Activated naive CD8-positive, alpha-beta T cell treated with anti-CD3 and anti-CD28 coated beads, Interleukin-2, amount 10 ng/mL, durations not matched to agents 7 days and 5 days (primary cell): ENCODE measurements at regions not wholly inside any gene's neighbourhood (a gene's known extent, or its start where the extent isn't known, plus 50 kb on each side); places are given as distances from the start of the nearest gene placed in this dataset.
"Not testable (repeated sequence)": the region's sequence is repeated elsewhere in the genome, so short reads cannot be mapped to it uniquely, and the experiment has no call there.

Experiments
- ATAC-seq: fragments of 150-1000 bp; cut with Tn5 transposase; one replicate; pipeline ENCODE4 v1.10.0; 2021; ENCODE audit warnings: low read depth, moderate library complexity
- POLR2A ChIA-PET: fragments of 350-600 bp; sonication (Branson Sonifier 250); formaldehyde crosslinking; loops from one replicate; lab custom pipeline; 2021; ENCODE audit warnings: antibody characterized with exemption; lab: Charles Lee
- DNase-seq: peaks from one replicate; pipeline ENCODE4 v3.0.0; 2021
- H3K27ac Mint-ChIP-seq: one replicate; pipeline ENCODE4 v1.8.0; 2022; ENCODE audit warnings: mild to moderate bottlenecking, mixed read lengths
- H3K27me3 Mint-ChIP-seq: one replicate; pipeline ENCODE4 v1.8.0; 2022; ENCODE audit warnings: mild to moderate bottlenecking, moderate library complexity, mixed read lengths
- H3K36me3 Mint-ChIP-seq: one replicate; pipeline ENCODE4 v1.8.0; 2021; ENCODE audit warnings: mild to moderate bottlenecking, mixed read lengths
- H3K4me1 Mint-ChIP-seq: one replicate; pipeline ENCODE4 v1.8.0; 2021; ENCODE audit warnings: mixed read lengths
- H3K4me3 Mint-ChIP-seq: one replicate; pipeline ENCODE4 v1.8.0; 2022; ENCODE audit warnings: mild to moderate bottlenecking, moderate library complexity, mixed read lengths
- H3K9me3 Mint-ChIP-seq: one replicate; pipeline ENCODE4 v1.8.0; 2021; ENCODE audit warnings: mixed read lengths

DNA sequence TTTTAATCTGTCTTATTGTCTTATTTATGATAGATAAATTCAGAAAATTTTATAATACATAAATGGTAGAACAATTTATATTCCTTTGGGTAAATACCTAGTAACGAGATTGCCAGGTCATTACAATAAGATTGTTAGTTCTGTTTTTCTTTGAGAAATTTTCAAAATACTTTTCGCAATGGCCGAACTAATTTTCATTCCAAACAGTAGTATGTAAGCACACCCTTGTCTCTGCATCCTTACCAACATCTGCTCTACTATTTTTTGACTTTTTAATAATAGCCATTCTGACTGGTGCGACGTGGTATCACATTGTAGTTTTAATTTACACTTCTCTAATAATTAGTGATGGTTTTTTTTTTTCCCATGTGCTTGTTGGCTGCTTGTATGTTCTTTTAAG is 351.4 kb upstream of the LUZP2 start:
- Mint-ChIP-seq H3K4me1 (no peaks in the 10 kb centered on the region), H3K36me3 (no peaks in the 10 kb centered on the region), H3K27ac (no peak overlapping the region), H3K9me3 (peaks cover 3% of the 10 kb centered on the region), H3K27me3 (no peaks in the 10 kb centered on the region), H3K4me3 (no peak overlapping the region)
- no peak for DNase-seq
- ATAC-seq, result no peak
- POLR2A ChIA-PET, result no interaction called here

DNA sequence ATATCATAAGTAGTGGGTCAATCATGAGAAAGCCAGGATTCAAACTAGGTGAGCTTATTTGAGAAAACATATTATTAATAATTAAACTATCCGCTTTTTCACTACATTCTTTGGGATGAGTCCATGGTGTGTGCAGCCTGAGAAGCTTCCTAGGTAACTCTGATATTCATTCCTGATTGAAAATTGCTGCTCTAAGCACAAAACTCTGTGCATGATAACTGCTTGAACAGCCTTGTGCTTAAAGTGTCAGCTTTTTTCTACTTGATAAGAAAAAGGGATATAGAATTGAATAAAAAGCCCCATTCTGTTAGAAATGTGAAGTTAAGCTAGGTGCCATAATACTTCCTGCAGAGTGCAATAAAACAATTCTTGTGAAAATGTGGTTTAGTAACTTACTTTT is 343.5 kb upstream of the LUZP2 start:
- Mint-ChIP-seq H3K4me3 (no peak overlapping the region), H3K27me3 (no peaks in the 10 kb centered on the region), H3K4me1 (no peaks in the 10 kb centered on the region), H3K36me3 (no peaks in the 10 kb centered on the region), H3K27ac (no peak overlapping the region), H3K9me3 (peaks cover 7% of the 10 kb centered on the region)
- no peak for DNase-seq
- POLR2A ChIA-PET, result no interaction called here
- ATAC-seq, result no peak

DNA sequence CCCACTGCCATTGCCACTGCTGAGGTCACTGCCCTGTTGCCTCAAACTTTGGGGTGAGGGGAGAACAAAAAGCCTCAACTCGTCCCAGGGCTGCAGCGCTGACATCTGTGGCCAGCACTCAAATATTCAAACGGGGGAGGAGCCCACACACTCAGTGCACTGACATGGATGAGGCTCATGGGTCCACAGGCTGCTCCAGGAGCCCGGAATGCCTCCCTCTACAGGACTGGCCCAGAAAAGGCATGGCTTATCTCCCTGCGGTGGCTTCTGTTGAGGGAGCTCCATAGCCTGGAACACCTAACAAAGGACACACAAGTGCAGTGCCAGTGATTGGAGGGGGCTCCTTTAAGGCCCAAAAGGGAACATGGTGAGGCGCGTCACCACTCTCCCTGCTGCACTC is 341.1 kb upstream of the LUZP2 start:
- ATAC-seq, result no peak
- no peak overlapping the region for H3K4me3 Mint-ChIP-seq
- no peak for DNase-seq
- no peaks in the 10 kb centered on the region for H3K27me3 Mint-ChIP-seq
- H3K9me3 Mint-ChIP-seq, result peaks cover 2% of the 10 kb centered on the region
- POLR2A ChIA-PET, result no interaction called here
- no peak overlapping the region for H3K27ac Mint-ChIP-seq
- no peaks in the 10 kb centered on the region for H3K4me1 Mint-ChIP-seq
- no peaks in the 10 kb centered on the region for H3K36me3 Mint-ChIP-seq

- Mint-ChIP-seq H3K4me3 (no peak overlapping the region), H3K4me1 (no peaks in the 10 kb centered on the region), H3K27me3 (no peaks in the 10 kb centered on the region), H3K27ac (no peak overlapping the region), H3K36me3 (no peaks in the 10 kb centered on the region), H3K9me3 (peaks cover 4% of the 10 kb centered on the region)
- POLR2A ChIA-PET, result no interaction called here
- no peak for ATAC-seq
- DNase-seq, result no peak
Observed at GRCh38 chr11:24157316-24157715, 339.5 kb upstream of the LUZP2 start.

- H3K27ac Mint-ChIP-seq, result no peak overlapping the region
- H3K4me3 Mint-ChIP-seq, result no peak overlapping the region
- no peaks in the 10 kb centered on the region for H3K27me3 Mint-ChIP-seq
- H3K9me3 Mint-ChIP-seq, result peaks cover 4% of the 10 kb centered on the region
- ATAC-seq, result no peak
- H3K4me1 Mint-ChIP-seq, result no peaks in the 10 kb centered on the region
- no peak for DNase-seq
- H3K36me3 Mint-ChIP-seq, result no peaks in the 10 kb centered on the region
- POLR2A ChIA-PET, result no interaction called here
Observed at GRCh38 chr11:24161587-24161986, 335.3 kb upstream of the LUZP2 start.

- POLR2A ChIA-PET, result no interaction called here
- no peak for ATAC-seq
- no peak for DNase-seq
- H3K27ac Mint-ChIP-seq, result no peak overlapping the region
- H3K36me3 Mint-ChIP-seq, result no peaks in the 10 kb centered on the region
- H3K4me3 Mint-ChIP-seq, result no peak overlapping the region
- peaks cover 3% of the 10 kb centered on the region for H3K9me3 Mint-ChIP-seq
- no peaks in the 10 kb centered on the region for H3K27me3 Mint-ChIP-seq
- H3K4me1 Mint-ChIP-seq, result no peaks in the 10 kb centered on the region
Observed at GRCh38 chr11:24163146-24163545, 333.7 kb upstream of the LUZP2 start.

- POLR2A ChIA-PET, result no interaction called here
- DNase-seq, result no peak
- Mint-ChIP-seq H3K27ac (no peak overlapping the region), H3K36me3 (no peaks in the 10 kb centered on the region), H3K27me3 (no peaks in the 10 kb centered on the region), H3K4me3 (no peak overlapping the region), H3K4me1 (no peaks in the 10 kb centered on the region), H3K9me3 (peaks cover 3% of the 10 kb centered on the region)
- ATAC-seq, result no peak
Observed at GRCh38 chr11:24163841-24164240, 333.0 kb upstream of the LUZP2 start.

DNA sequence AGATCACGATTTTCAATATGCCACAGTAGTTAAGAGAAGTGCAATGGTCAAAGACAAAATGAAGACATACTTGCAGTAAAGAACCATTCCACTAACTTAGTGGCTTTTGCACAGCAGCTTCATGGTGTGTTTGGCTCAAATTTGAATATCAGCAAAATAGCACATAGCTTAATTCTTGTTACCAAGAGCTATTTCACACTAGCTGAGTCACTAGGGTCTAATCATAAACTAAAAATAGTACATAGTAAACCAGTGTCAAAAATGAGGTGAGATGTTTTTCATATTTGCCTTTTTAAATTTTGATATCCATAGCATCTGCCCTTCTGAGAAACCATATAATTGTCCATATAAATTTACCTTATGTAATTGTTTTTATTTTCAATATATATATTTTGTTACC is 325.0 kb upstream of the LUZP2 start:
- DNase-seq (no peak), ATAC-seq (no peak)
- POLR2A ChIA-PET, result no interaction called here
- Mint-ChIP-seq H3K4me3 (no peak overlapping the region), H3K4me1 (no peaks in the 10 kb centered on the region), H3K27me3 (no peaks in the 10 kb centered on the region), H3K27ac (no peak overlapping the region), H3K9me3 (no peaks in the 10 kb centered on the region), H3K36me3 (no peaks in the 10 kb centered on the region)

DNA sequence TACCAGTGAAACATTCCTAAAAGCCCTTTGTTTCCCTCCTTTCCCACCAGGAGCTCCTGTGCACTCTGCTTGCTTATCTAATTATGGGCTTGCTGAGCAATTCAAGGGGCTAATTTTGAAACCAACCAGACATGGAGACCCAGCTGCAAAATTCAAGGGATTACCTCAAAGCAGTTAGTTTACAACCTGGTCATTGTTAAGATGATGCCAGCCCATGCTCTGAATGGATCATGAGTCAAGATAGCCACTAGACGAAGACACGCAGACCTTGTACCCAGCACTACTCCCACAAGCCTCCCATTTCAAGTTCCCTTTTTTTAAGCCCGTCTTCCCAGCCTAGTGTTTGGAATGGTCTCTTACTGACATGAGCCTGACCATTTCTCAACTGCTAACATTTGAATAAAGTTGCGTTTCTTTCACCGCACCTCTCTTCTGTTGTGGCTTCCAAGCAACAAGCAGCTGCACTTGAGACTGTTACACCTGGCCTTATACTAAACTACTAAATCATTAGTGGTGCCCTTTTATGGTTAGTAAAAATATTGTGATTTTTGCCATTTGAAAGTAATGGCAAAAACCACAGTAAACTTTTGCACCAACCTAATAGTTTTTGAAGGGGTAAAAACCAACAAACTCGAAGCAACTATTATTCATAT is 315.3 kb upstream of the LUZP2 start:
- H3K36me3 Mint-ChIP-seq, result no peaks in the 10 kb centered on the region
- no peak overlapping the region for H3K27ac Mint-ChIP-seq
- DNase-seq (no peak), ATAC-seq (no peak)
- H3K4me3 Mint-ChIP-seq, result no peak overlapping the region
- H3K4me1 Mint-ChIP-seq, result no peaks in the 10 kb centered on the region
- H3K9me3 Mint-ChIP-seq, result peaks cover 5% of the 10 kb centered on the region
- no peaks in the 10 kb centered on the region for H3K27me3 Mint-ChIP-seq
- POLR2A ChIA-PET, result no interaction called here

- H3K4me3 Mint-ChIP-seq, H3K27me3 Mint-ChIP-seq: not testable (repeated sequence)
Observed at GRCh38 chr11:24185535-24185934, 311.3 kb upstream of the LUZP2 start.

GRCh38 chr11:24196733-24197132 is 300.1 kb upstream of the LUZP2 start:
- ATAC-seq (no peak), DNase-seq (no peak)
- no peaks in the 10 kb centered on the region for H3K36me3 Mint-ChIP-seq
- no peak overlapping the region for H3K27ac Mint-ChIP-seq
- H3K27me3 Mint-ChIP-seq, result no peaks in the 10 kb centered on the region
- POLR2A ChIA-PET, result no interaction called here
- peaks cover 7% of the 10 kb centered on the region for H3K9me3 Mint-ChIP-seq
- H3K4me1 Mint-ChIP-seq, result no peaks in the 10 kb centered on the region
- no peak overlapping the region for H3K4me3 Mint-ChIP-seq

More at GRCh38 chr11:24185535-24185934, 311.3 kb upstream of the LUZP2 start:
- H3K36me3 Mint-ChIP-seq, DNase-seq, POLR2A ChIA-PET, H3K9me3 Mint-ChIP-seq, ATAC-seq, H3K4me1 Mint-ChIP-seq, H3K27ac Mint-ChIP-seq: not testable (repeated sequence)

GRCh38 chr11:24198481-24198880 is 298.4 kb upstream of the LUZP2 start:
- POLR2A ChIA-PET, result no interaction called here
- ATAC-seq, result no peak
- peaks cover 4% of the 10 kb centered on the region for H3K9me3 Mint-ChIP-seq
- no peaks in the 10 kb centered on the region for H3K4me1 Mint-ChIP-seq
- DNase-seq, result no peak
- no peak overlapping the region for H3K4me3 Mint-ChIP-seq
- no peak overlapping the region for H3K27ac Mint-ChIP-seq
- no peaks in the 10 kb centered on the region for H3K36me3 Mint-ChIP-seq
- no peaks in the 10 kb centered on the region for H3K27me3 Mint-ChIP-seq

GRCh38 chr11:24199461-24199860 is 297.4 kb upstream of the LUZP2 start:
- POLR2A ChIA-PET, result no interaction called here
- H3K27ac Mint-ChIP-seq, result no peak overlapping the region
- H3K4me1 Mint-ChIP-seq, result no peaks in the 10 kb centered on the region
- ATAC-seq, result no peak
- H3K4me3 Mint-ChIP-seq, result no peak overlapping the region
- H3K36me3 Mint-ChIP-seq, result no peaks in the 10 kb centered on the region
- DNase-seq, result no peak
- H3K27me3 Mint-ChIP-seq, result no peaks in the 10 kb centered on the region
- H3K9me3 Mint-ChIP-seq, result peaks cover 4% of the 10 kb centered on the region

DNA sequence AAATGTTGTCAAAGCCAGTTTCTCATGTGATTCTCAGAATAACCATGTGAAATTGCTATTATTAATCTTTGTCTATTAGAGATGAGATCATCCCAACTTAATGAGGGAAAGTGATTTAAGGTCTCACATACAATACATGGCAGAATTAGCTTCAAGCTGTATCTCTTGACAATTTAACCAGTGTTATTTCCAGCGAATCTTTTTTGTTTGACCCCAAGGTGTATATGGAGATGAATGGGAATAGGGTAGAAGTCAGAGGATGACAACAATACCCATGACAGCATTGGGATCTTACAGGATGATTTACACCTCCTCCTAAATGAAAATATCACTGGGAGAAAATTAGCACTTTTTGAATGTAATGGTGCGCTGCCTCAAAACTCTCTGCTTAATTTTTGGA is 290.8 kb upstream of the LUZP2 start:
- POLR2A ChIA-PET, result no interaction called here
- DNase-seq, result no peak
- Mint-ChIP-seq H3K27ac (no peak overlapping the region), H3K4me1 (no peaks in the 10 kb centered on the region), H3K36me3 (no peaks in the 10 kb centered on the region), H3K9me3 (no peaks in the 10 kb centered on the region), H3K27me3 (no peaks in the 10 kb centered on the region), H3K4me3 (no peak overlapping the region)
- no peak for ATAC-seq

DNA sequence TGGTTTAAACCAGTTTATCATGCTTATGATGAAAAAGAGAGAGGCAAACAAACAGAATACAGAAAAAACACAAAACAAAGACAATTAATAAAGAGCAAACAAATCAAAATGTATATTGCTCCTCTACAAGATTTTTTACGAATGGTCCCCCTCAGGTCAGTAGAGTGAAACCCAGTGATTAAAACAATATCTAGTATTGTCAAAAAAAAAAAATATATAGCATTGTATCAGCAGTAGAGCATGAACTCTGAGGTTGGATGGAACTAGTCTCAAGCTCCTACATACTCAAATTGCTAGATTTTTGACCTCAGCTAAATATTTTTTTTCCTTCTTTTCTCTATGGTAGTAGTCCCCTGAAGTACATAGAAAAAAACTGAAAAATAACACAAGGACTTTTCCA is 290.3 kb upstream of the LUZP2 start:
- H3K4me3 Mint-ChIP-seq, result no peak overlapping the region
- H3K27ac Mint-ChIP-seq, result no peak overlapping the region
- POLR2A ChIA-PET, result no interaction called here
- H3K9me3 Mint-ChIP-seq, result no peaks in the 10 kb centered on the region
- H3K36me3 Mint-ChIP-seq, result no peaks in the 10 kb centered on the region
- DNase-seq (no peak), ATAC-seq (no peak)
- no peaks in the 10 kb centered on the region for H3K4me1 Mint-ChIP-seq
- H3K27me3 Mint-ChIP-seq, result no peaks in the 10 kb centered on the region
